ENCODE measurements at regions not wholly inside any gene's neighbourhood (a gene's known extent, or its start where the extent isn't known, plus 50 kb on each side); places are given as distances from the start of the nearest gene placed in this dataset.

GRCh38 chr3:72445827-72446217 lies 402.4 kb downstream of the SHQ1 start:
- H3K9me3 ChIP-seq, result no peaks in the 10 kb centered on the region
- H3K4me1 ChIP-seq, result peaks cover 2 to 50% (median 4%) of the 10 kb centered on the region in 3 donors
- H3K4me3 ChIP-seq, result peak overlapping the region; percentile 73 to 77
- H3K27ac ChIP-seq, result peak overlapping the region in 2 of 4 donors; percentile 84 to 93
- no peaks in the 10 kb centered on the region for H3K36me3 ChIP-seq
- no peak for TF ChIP-seq POLR2AphosphoS5 (IDR thresholded peaks at IDR 0.05)
- TF ChIP-seq EP300 (IDR thresholded peaks at IDR 0.05), result no peak
- no peak for TF ChIP-seq CTCF (IDR thresholded peaks at IDR 0.05)
- TF ChIP-seq POLR2A (IDR thresholded peaks at IDR 0.05), result no peak
- WGBS, 2 donors (ENCODE audit: low coverage in 1 of 2), result 6 to 12% methylated on average over 3 to 4 of the region's 4 CpGs
- ATAC-seq, result no peak
- H3K27me3 ChIP-seq, result no peaks in the 10 kb centered on the region

GRCh38 chr3:72444656-72445223 lies 403.5 kb downstream of the SHQ1 start:
- ATAC-seq, result no peak

GRCh38 chr3:72442759-72443158 lies 405.5 kb downstream of the SHQ1 start:
- WGBS, 2 donors (ENCODE audit: low coverage in 1 of 2), result 83 to 88% methylated on average over 4 of the region's 4 CpGs
- ATAC-seq, result no peak
- no peak for TF ChIP-seq POLR2A (IDR thresholded peaks at IDR 0.05)
- TF ChIP-seq POLR2AphosphoS5 (IDR thresholded peaks at IDR 0.05), result no peak
- TF ChIP-seq CTCF (IDR thresholded peaks at IDR 0.05), result no peak
- no peak for TF ChIP-seq EP300 (IDR thresholded peaks at IDR 0.05)
- no peaks in the 10 kb centered on the region for H3K36me3 ChIP-seq
- H3K4me1 ChIP-seq, result peaks cover 2 to 75% (median 4%) of the 10 kb centered on the region in 3 donors
- no peaks in the 10 kb centered on the region for H3K27me3 ChIP-seq
- H3K27ac ChIP-seq, result no peak overlapping the region
- H3K9me3 ChIP-seq, result no peaks in the 10 kb centered on the region
- no peak overlapping the region for H3K4me3 ChIP-seq

More at GRCh38 chr3:72444656-72445223, 403.5 kb downstream of the SHQ1 start:
- no peaks in the 10 kb centered on the region for H3K9me3 ChIP-seq
- peaks cover 2 to 56% (median 4%) of the 10 kb centered on the region in 3 donors for H3K4me1 ChIP-seq
- TF ChIP-seq POLR2AphosphoS5 (IDR thresholded peaks at IDR 0.05) (no peak), EP300 (IDR thresholded peaks at IDR 0.05) (no peak), POLR2A (IDR thresholded peaks at IDR 0.05) (no peak)
- no peak overlapping the region for H3K27ac ChIP-seq
- no peak overlapping the region for H3K4me3 ChIP-seq
- 80 to 82% methylated on average over 7 of the region's 7 CpGs for WGBS, 2 donors (ENCODE audit: low coverage in 1 of 2)
- no peaks in the 10 kb centered on the region for H3K36me3 ChIP-seq
- no peaks in the 10 kb centered on the region for H3K27me3 ChIP-seq

GRCh38 chr3:72441284-72441994 lies 406.8 kb downstream of the SHQ1 start:
- no peak overlapping the region for H3K4me3 ChIP-seq
- no peak overlapping the region for H3K27ac ChIP-seq
- 81 to 96% methylated on average over 4 to 5 of the region's 5 CpGs for WGBS, 2 donors (ENCODE audit: low coverage in 1 of 2)
- peaks cover 0 to 79% (median 2%) of the 10 kb centered on the region in 3 donors for H3K4me1 ChIP-seq
- no peak for TF ChIP-seq POLR2AphosphoS5 (IDR thresholded peaks at IDR 0.05)
- no peak for TF ChIP-seq EP300 (IDR thresholded peaks at IDR 0.05)
- no peak for TF ChIP-seq CTCF (IDR thresholded peaks at IDR 0.05)
- no peak for TF ChIP-seq POLR2A (IDR thresholded peaks at IDR 0.05)
- no peaks in the 10 kb centered on the region for H3K36me3 ChIP-seq
- no peaks in the 10 kb centered on the region for H3K27me3 ChIP-seq
- ATAC-seq, result no peak
- no peaks in the 10 kb centered on the region for H3K9me3 ChIP-seq

- Histone ChIP-seq H3K9me3 (no peaks in the 10 kb centered on the region), H3K36me3 (no peaks in the 10 kb centered on the region), H3K27me3 (no peaks in the 10 kb centered on the region), H3K4me3 (no peak overlapping the region), H3K27ac (no peak overlapping the region), H3K4me1 (peaks cover 0 to 79% (median 2%) of the 10 kb centered on the region in 3 donors)
- no peak for ATAC-seq
- 73 to 100% methylated on average over 1 of the region's 4 CpGs for WGBS, 2 donors (ENCODE audit: low coverage in 1 of 2)
- TF ChIP-seq POLR2AphosphoS5 (IDR thresholded peaks at IDR 0.05), result no peak
- no peak for TF ChIP-seq EP300 (IDR thresholded peaks at IDR 0.05)
- TF ChIP-seq POLR2A (IDR thresholded peaks at IDR 0.05), result no peak
- TF ChIP-seq CTCF (IDR thresholded peaks at IDR 0.05), result no peak
These were observed 407.8 kb downstream of the SHQ1 start for GRCh38 chr3:72440491-72440890.

All from gastroesophageal sphincter (tissue), 4 donors.